HG02870 (cell line): ENCODE measurements at regions not wholly inside any gene's neighbourhood (a gene's known extent, or its start where the extent isn't known, plus 50 kb on each side); places are given as distances from the start of the nearest gene placed in this dataset.

Experiments used
- ATAC-seq: cut with Tn5 transposase; IDR thresholded peaks from one replicate; pipeline ENCODE4 v1.9.1; 2021; ENCODE audit warnings: mild to moderate bottlenecking, moderate library complexity; ENCODE audit not compliant: unreplicated experiment

GRCh38 chr1:38242506-38242905 lies 195.9 kb upstream of the POU3F1 start:
- no peak for ATAC-seq

- no peak for ATAC-seq
Observed at GRCh38 chr1:38241594-38242334, 195.2 kb upstream of the POU3F1 start.

GRCh38 chr1:38240618-38241017 lies 194.0 kb upstream of the POU3F1 start:
- ATAC-seq, result no peak

- no peak for ATAC-seq
Observed at GRCh38 chr1:38239258-38239835, 192.8 kb upstream of the POU3F1 start.

GRCh38 chr1:38238294-38238693 lies 191.7 kb upstream of the POU3F1 start:
- no peak for ATAC-seq

GRCh38 chr1:38235705-38236104 lies 189.1 kb upstream of the POU3F1 start:
- no peak for ATAC-seq

GRCh38 chr1:38231941-38232340 lies 185.3 kb upstream of the POU3F1 start:
- no peak for ATAC-seq

GRCh38 chr1:38228718-38229117 lies 182.1 kb upstream of the POU3F1 start:
- no peak for ATAC-seq

- ATAC-seq, result no peak
Observed at GRCh38 chr1:38225745-38226144, 179.2 kb upstream of the POU3F1 start.

GRCh38 chr1:38223391-38223790 lies 176.8 kb upstream of the POU3F1 start:
- no peak for ATAC-seq

GRCh38 chr1:38222891-38223290 lies 176.3 kb upstream of the POU3F1 start:
- no peak for ATAC-seq

- no peak for ATAC-seq
Observed at GRCh38 chr1:38221006-38221649, 174.5 kb upstream of the POU3F1 start.

GRCh38 chr1:38217316-38217715 lies 170.7 kb upstream of the POU3F1 start:
- no peak for ATAC-seq

GRCh38 chr1:38213646-38214434 lies 167.2 kb upstream of the POU3F1 start:
- ATAC-seq, result no peak

- ATAC-seq, result no peak
Observed at GRCh38 chr1:38210895-38211177, 164.2 kb upstream of the POU3F1 start.

- ATAC-seq, result no peak
Observed at GRCh38 chr1:38210021-38210894, 163.7 kb upstream of the POU3F1 start.

GRCh38 chr1:38208716-38209632 lies 162.4 kb upstream of the POU3F1 start:
- no peak for ATAC-seq

GRCh38 chr1:38207906-38208305 lies 161.3 kb upstream of the POU3F1 start:
- ATAC-seq, result no peak

GRCh38 chr1:38207275-38207674 lies 160.7 kb upstream of the POU3F1 start:
- ATAC-seq, result no peak

- no peak for ATAC-seq
Observed at GRCh38 chr1:38204698-38205097, 158.1 kb upstream of the POU3F1 start.
